ENCODE measurements at regions not wholly inside any gene's neighbourhood (a gene's known extent, or its start where the extent isn't known, plus 50 kb on each side); places are given as distances from the start of the nearest gene placed in this dataset.

GRCh38 chr4:72959411-72959810, 110.1 kb downstream of the COX18 start:
- TF ChIP-seq GATA2 (IDR thresholded peaks at IDR 0.05; ENCODE audit: insufficient read depth, insufficient read length, low read depth, low read length) (no peak), POLR2A (IDR thresholded peaks at IDR 0.05; ENCODE audit: low read depth, low read length) (no peak), EZH2 (IDR thresholded peaks at IDR 0.05; ENCODE audit: borderline replicate concordance, low read depth, low read length, severe bottlenecking) (no peak), CTCF (IDR thresholded peaks at IDR 0.05; ENCODE audit: extremely low read depth in 1 of 2, insufficient read depth in 1 of 2, low read depth in 1 of 2, low read length in 2 of 2) (no peak), FOS (IDR thresholded peaks at IDR 0.05; ENCODE audit: borderline replicate concordance, insufficient read depth, low read length) (no peak), POLR2AphosphoS5 (IDR thresholded peaks at IDR 0.05; ENCODE audit: insufficient read depth, low read depth, low read length) (no peak)
